ENCODE measurements at regions not wholly inside any gene's neighbourhood (a gene's known extent, or its start where the extent isn't known, plus 50 kb on each side); places are given as distances from the start of the nearest gene placed in this dataset.

GRCh38 chrX:46218373-46218772 is 326.8 kb downstream of the ZNF674 start:
- Histone ChIP-seq H3K9ac (ENCODE audit: insufficient read depth in 1 of 2, low read depth in 2 of 2, low read length in 2 of 2) (no peak overlapping the region), H3K27ac (ENCODE audit: extremely low read depth, low read depth, low read length) (no peak overlapping the region), H3K4me1 (replicated peaks in 1 of 2; ENCODE audit: control insufficient read depth in 2 of 2, insufficient read depth in 2 of 2, low read length in 2 of 2) (no peaks in the 10 kb centered on the region), H3K79me2 (ENCODE audit: control insufficient read depth, insufficient read depth, low read length) (no peaks in the 10 kb centered on the region), H3K4me3 (no peak overlapping the region), H2AFZ (ENCODE audit: low read depth, low read length) (no peak overlapping the region), H3K9me3 (replicated peaks; ENCODE audit: control insufficient read depth, insufficient read depth, low read depth, low read length) (no peaks in the 10 kb centered on the region), H3K9me1 (ENCODE audit: control insufficient read depth, insufficient read depth, low read length) (no peaks in the 10 kb centered on the region), H4K20me1 (replicated peaks; ENCODE audit: control insufficient read depth, insufficient read depth, low read length) (no peaks in the 10 kb centered on the region), H3K4me2 (ENCODE audit: insufficient read depth, low read length) (no peak overlapping the region), H3K27me3 (ENCODE audit: control insufficient read depth in 2 of 2, insufficient read depth in 2 of 2, low read length in 2 of 2) (no peaks in the 10 kb centered on the region), H3K36me3 (ENCODE audit: control insufficient read depth, insufficient read depth, low read length) (no peaks in the 10 kb centered on the region)
- intact Hi-C loops (cut with micrococcal nuclease) = no loop called here
- no TSS peak for BruUV-seq (replicated peaks)
- ChIA-PET CTCF (ENCODE audit: low intra/inter-chr PET ratio) (no interaction called here), POLR2A (no interaction called here)
- DNase-seq (ENCODE audit: extremely low read depth in 1 of 4, low spot score in 3 of 4) (no peak), ATAC-seq (no peak), FAIRE-seq (no peak)
- in situ Hi-C loops (cut with MboI) = no loop called here
- 0% methylated on average over 1 of the region's 1 CpG for WGBS (ENCODE audit: insufficient coverage, low coverage, missing lambda C conversion rate)
- no peak for TF ChIP-seq L3MBTL2 (IDR thresholded peaks at IDR 0.05)
- no peak for TF ChIP-seq ADNP (tag; IDR thresholded peaks at IDR 0.05)
- TF ChIP-seq ZNF561 (CRISPR knock-in tag; conservative IDR thresholded peaks at IDR 0.05) = no peak
- no peak for TF ChIP-seq MBD2 (IDR thresholded peaks at IDR 0.05; ENCODE audit: borderline replicate concordance, low read depth)
- TF ChIP-seq MTA1 (IDR thresholded peaks at IDR 0.05; ENCODE audit: borderline replicate concordance) = no peak
- no peak for TF ChIP-seq JUND (IDR thresholded peaks at IDR 0.05; ENCODE audit: borderline replicate concordance, low read depth, low read length)
- TF ChIP-seq JUND (tag; IDR thresholded peaks at IDR 0.05; ENCODE audit: borderline replicate concordance, low read depth, low read length) = no peak
- TF ChIP-seq RERE (CRISPR knock-in tag; IDR thresholded peaks at IDR 0.05; ENCODE audit: borderline replicate concordance) = no peak
- TF ChIP-seq ZBTB11 (CRISPR knock-in tag; IDR thresholded peaks at IDR 0.05) = no peak
- TF ChIP-seq NKRF (IDR thresholded peaks at IDR 0.05; ENCODE audit: borderline replicate concordance) = no peak
